Activated T-helper 17 cell treated with anti-CD3 and anti-CD28 coated beads, Interleukin-2, amount 50 U/mL, for 72 hours (primary cell): ENCODE measurements at regions not wholly inside any gene's neighbourhood (a gene's known extent, or its start where the extent isn't known, plus 50 kb on each side); places are given as distances from the start of the nearest gene placed in this dataset.

Experiments
- ATAC-seq: fragments of 150-1000 bp; cut with Tn5 transposase; replicated peaks from 2 replicates; pipeline ENCODE4 v1.10.0; 2021; ENCODE audit warnings: mild to moderate bottlenecking, moderate library complexity
- H3K27ac Mint-ChIP-seq: one replicate; pipeline ENCODE4 v1.8.0; 2022; ENCODE audit warnings: mixed read lengths
- H3K27me3 Mint-ChIP-seq: one replicate; pipeline ENCODE4 v1.8.0; 2022; ENCODE audit warnings: mixed read lengths
- H3K36me3 Mint-ChIP-seq: one replicate; pipeline ENCODE4 v1.8.0; 2022; ENCODE audit warnings: low read depth, mild to moderate bottlenecking, mixed read lengths
- H3K4me1 Mint-ChIP-seq: one replicate; pipeline ENCODE4 v1.8.0; 2022; ENCODE audit warnings: mixed read lengths
- H3K4me3 Mint-ChIP-seq: one replicate; pipeline ENCODE4 v1.8.0; 2022; ENCODE audit warnings: mild to moderate bottlenecking, mixed read lengths
- H3K9me3 Mint-ChIP-seq: one replicate; pipeline ENCODE4 v1.8.0; 2022; ENCODE audit warnings: mixed read lengths

DNA sequence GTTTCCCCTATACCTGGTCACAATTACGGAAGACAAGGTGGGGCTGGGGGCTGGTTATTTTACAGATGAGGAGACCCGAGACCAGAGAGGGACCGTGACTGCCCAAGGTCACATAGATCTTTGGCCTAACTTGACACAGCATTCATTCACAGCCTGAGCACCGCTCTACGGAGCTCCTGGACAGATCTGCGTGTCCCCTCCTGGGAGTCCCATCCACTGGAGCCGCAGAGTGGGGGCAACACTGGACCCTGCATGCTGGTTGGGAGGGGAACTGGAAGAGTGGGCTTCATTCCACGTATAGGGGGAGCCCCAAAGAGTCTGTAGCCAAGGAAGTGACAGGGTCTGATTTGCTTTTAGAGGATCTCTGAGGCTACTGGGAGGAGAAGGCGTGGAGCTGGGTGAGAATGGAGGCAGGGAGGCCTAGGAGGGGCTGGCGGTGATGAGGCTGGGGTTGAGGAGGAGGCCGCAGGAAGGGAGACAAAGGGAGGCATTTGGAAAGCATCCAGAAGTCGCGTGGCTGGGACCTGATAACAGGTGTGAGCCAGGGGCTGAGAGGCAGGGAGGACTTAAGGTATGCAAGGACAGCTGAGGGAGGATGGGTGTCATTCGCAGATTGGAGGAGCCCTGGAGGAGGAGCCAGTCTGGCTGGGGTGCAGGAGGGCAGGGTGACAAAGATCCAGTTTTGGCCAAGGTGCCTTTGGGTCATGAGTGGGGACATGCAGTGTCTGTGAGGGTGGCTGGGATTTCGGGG, 64.3 kb upstream of the IER5L start:
- no peak for ATAC-seq
- Mint-ChIP-seq H3K4me3 (no peak overlapping the region), H3K36me3 (no peaks in the 10 kb centered on the region), H3K9me3 (no peaks in the 10 kb centered on the region), H3K27me3 (no peaks in the 10 kb centered on the region), H3K27ac (no peak overlapping the region), H3K4me1 (peaks cover 7% of the 10 kb centered on the region)

DNA sequence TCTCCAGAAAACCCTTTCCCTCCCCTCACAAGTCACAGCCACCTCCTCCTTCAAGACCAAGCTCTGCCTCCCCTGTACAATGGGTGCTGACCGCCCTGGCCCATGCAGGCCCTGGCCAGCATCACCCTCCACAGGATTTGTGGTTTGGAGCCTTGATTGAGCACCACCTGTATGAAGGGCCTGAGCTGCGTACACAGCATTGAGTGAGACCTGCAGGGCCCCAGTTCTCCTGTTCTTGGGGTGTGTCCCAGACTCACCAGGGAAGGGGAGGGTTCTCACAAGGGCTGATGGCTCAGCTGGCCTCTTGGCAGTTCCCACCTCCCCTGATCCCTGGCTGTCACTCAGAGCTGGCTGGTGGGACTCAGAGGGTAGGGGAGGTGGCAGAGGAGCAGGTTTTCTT, 63.7 kb upstream of the IER5L start:
- Mint-ChIP-seq H3K4me1 (peaks cover 13% of the 10 kb centered on the region), H3K4me3 (no peak overlapping the region), H3K9me3 (no peaks in the 10 kb centered on the region), H3K27me3 (no peaks in the 10 kb centered on the region), H3K27ac (no peak overlapping the region), H3K36me3 (no peaks in the 10 kb centered on the region)
- ATAC-seq = no peak

DNA sequence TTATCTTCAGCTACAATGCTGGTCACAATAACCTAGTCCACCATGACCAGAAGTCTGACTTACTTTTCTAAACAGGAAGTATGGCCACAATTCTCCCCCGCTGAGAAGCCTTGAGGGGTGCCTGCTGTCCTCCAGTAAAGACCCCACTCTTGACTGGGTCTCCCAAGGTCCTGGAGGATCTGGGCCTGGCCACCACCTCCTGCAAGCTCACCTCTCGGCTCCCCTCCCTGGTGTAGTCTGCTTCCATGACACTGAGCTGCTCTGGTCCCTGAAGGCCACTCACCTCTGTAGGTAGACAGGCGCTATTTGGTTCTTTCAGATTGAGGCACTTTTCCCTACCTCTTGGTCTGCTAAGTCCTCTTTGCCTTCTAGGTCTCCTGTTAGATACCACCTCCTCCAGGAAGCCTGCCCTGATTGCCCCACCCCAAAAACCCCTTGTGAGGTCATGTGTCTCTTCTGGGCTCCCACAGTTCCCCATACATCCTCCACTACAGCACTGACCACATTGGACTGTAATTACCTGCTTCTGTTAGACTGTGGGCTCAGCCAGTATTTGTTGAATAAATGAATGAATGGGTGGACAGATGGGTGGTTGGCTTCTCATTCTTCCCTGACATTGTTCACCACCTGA, 62.6 kb upstream of the IER5L start:
- peaks cover 18% of the 10 kb centered on the region for H3K4me1 Mint-ChIP-seq
- H3K27me3 Mint-ChIP-seq = no peaks in the 10 kb centered on the region
- no peaks in the 10 kb centered on the region for H3K36me3 Mint-ChIP-seq
- ATAC-seq = no peak
- H3K4me3 Mint-ChIP-seq = no peak overlapping the region
- no peak overlapping the region for H3K27ac Mint-ChIP-seq
- no peaks in the 10 kb centered on the region for H3K9me3 Mint-ChIP-seq

DNA sequence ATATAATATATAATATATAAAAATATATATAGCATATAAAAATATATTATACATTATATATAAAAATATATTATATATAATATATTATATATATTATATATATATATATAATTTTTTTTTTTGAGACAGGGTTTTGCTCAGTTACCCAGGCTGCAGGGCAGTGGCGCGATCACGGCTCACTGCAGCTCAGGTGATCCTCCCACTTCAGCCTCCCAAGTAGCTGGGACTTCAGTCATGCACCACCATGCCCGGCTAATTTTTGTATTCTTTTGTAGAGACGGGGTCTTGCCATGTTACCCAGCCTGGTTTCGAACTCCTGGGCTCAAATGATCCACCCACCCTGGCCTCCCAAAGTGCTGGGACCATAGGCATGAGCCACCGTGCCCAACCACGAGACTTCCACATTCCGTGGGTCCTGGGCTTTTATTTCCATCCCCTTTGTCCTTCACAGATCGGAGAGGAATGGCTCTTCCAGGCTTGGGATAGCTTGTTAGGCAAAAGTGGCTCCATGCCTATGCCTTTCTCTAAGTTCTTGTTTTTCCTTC, 62.0 kb upstream of the IER5L start:
- Mint-ChIP-seq H3K36me3 (no peaks in the 10 kb centered on the region), H3K27ac (no peak overlapping the region), H3K27me3 (no peaks in the 10 kb centered on the region), H3K4me3 (no peak overlapping the region), H3K4me1 (peaks cover 24% of the 10 kb centered on the region), H3K9me3 (no peaks in the 10 kb centered on the region)
- ATAC-seq = no peak

DNA sequence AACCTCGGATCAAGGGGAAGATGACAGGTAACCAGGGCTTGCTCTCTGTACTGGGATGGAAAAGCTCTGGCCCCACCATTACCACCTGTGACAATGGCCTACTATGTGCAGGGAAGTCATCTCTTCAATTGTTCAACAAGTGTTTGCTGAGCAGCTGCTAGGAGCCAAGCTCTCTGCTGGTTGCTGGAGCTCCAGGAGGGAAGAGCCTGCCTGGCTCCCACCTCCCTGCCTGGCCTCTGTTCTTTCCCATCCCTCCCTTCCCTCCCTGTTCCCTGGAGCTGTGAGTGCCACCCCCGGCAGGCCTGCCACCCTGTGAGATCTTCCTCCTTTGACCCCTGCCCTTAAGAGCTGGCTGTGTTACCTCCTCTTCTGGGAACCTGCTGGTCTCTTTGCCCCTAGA, 59.7 kb upstream of the IER5L start:
- ATAC-seq = no peak
- Mint-ChIP-seq H3K4me3 (peak overlapping the region; percentile 77), H3K4me1 (peaks cover 25% of the 10 kb centered on the region)

DNA sequence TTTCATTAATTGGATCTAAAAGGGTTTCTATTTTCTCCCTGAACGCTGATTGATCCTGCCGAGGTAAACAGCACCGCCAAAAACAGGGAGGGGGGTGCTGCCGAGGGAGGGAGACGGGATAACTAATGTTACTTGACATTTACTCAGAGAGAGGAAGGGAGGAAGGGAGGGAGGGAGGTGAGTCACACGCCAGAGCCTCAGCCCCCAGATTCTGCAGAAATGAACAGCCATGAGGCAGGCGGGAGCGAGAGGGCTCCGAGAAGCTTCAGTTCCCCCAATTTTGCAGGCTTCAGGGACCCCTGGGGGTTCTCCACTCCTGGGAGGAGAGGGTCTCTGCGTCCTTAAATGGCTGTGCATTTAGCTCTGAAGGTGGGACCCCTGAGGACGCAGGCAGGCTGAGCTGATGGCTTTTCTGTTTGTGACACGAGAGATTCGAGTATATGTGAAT, 59.1 kb upstream of the IER5L start:
- H3K4me3 Mint-ChIP-seq = peak overlapping the region; percentile 77
- H3K36me3 Mint-ChIP-seq = no peaks in the 10 kb centered on the region
- ATAC-seq = peak; percentile 83
- H3K9me3 Mint-ChIP-seq = peaks cover 4% of the 10 kb centered on the region
- peak overlapping the region; percentile 73 for H3K27ac Mint-ChIP-seq
- H3K27me3 Mint-ChIP-seq = no peaks in the 10 kb centered on the region
- peaks cover 25% of the 10 kb centered on the region for H3K4me1 Mint-ChIP-seq

More for the DNA sequence above, 59.7 kb upstream of the IER5L start:
- H3K9me3 Mint-ChIP-seq = peaks cover 4% of the 10 kb centered on the region
- H3K27me3 Mint-ChIP-seq = no peaks in the 10 kb centered on the region
- no peak overlapping the region for H3K27ac Mint-ChIP-seq
- no peaks in the 10 kb centered on the region for H3K36me3 Mint-ChIP-seq

DNA sequence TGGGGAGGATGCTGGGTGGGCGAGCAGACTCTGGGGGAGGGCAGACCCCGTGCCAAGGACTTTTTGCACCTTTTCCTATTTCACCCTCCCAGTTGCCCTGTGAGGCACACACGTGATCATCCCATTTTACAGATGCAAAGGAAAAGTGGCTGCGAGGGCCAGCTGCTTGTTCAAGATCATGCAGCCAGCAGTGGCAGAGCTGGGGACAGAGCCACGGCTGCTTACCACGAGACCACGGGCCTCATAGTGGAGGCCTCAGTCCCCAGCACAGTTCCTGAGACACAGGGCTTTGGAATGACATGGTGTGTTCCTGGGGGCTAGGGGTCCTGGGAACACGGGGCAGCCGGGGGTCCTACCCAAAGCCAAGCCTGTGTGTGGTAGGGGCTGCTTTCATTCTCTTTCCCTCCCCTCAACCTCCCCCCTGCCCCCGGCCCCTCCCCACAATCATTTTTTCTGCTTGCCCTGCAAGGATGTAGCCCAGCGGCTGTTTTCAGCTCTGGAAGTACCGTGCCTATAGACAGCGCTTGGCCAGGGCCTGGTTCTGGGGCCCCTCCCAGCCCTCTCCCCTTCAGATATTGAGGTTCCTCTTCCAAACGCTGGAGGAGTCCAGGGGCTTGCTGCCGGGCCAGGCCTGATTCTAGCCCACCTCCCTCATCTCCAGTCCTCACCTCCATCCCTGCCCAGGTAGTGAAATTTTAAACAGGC, 58.5 kb upstream of the IER5L start:
- ATAC-seq = peak; percentile 22
- Mint-ChIP-seq H3K4me1 (peaks cover 25% of the 10 kb centered on the region), H3K4me3 (peak overlapping the region; percentile 77), H3K27me3 (no peaks in the 10 kb centered on the region), H3K27ac (peak overlapping the region; percentile 73), H3K36me3 (no peaks in the 10 kb centered on the region), H3K9me3 (peaks cover 4% of the 10 kb centered on the region)

DNA sequence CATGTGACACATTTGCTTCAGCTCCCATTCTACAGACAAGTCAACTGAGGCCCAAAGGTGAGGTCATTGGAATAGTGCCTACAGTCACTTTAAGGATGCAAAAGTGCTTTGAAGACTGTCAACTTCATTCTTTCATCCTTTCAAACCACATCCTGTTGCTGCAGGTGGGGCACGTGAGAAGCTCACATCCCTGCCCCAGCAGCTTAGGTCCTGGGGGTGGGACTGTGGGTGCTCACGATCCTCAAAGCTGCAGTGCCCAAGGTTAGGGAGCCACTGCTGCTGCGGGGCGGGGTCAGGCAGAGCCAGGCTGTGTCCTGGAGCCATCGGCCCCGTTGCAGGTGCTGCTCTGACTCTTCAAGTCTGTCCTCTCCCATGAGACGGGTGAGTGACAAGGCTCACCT, 57.9 kb upstream of the IER5L start:
- peaks cover 25% of the 10 kb centered on the region for H3K4me1 Mint-ChIP-seq
- H3K27me3 Mint-ChIP-seq = no peaks in the 10 kb centered on the region
- H3K4me3 Mint-ChIP-seq = peak overlapping the region; percentile 77
- peaks cover 4% of the 10 kb centered on the region for H3K9me3 Mint-ChIP-seq
- ATAC-seq = peak; percentile 65
- no peak overlapping the region for H3K27ac Mint-ChIP-seq
- H3K36me3 Mint-ChIP-seq = no peaks in the 10 kb centered on the region

DNA sequence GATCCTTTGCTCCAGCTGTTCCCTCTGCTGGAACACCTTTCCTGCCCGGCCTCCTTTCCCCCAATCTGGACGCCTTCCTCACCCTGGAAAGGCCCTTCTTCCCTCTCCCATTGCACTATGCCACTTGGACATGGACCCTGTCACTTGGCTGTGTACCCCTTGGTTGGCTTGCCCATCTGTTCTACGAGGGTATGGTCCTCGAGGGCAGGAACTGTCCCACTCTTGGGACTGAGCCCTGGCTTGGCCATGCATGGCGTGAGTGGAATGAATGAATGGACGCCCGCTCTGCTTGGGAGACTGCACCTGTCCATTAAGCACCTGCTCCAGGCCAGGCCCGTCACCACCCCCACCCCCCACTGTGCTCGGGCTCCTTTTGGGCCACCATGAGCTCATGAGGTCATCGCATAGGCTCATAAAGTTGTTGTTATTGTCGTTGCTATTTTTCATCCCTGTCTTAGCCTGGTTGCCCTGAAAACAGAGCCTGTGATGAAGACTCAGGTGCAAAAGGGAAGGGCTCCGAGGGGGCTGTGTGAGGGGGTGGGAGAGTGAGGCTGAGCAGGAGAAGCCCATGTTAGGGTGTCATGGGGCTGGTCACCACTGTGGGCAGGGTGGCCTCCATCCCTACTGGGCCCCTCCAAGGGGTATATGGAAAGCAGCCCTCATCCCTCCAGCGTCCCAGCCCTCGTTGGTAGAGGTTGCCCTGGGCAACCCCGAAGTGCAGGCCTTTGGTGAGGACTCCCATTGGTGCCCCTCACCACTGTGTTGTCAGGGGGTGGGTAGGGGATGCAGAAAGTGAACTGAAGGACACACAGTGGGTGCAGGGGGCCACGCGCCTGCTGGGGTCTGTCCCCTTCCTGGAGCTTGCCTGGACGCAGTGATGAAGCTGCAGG, 57.2 kb upstream of the IER5L start:
- Mint-ChIP-seq H3K27me3 (no peaks in the 10 kb centered on the region), H3K27ac (no peak overlapping the region), H3K36me3 (no peaks in the 10 kb centered on the region), H3K4me1 (peaks cover 25% of the 10 kb centered on the region), H3K9me3 (peaks cover 4% of the 10 kb centered on the region), H3K4me3 (peak overlapping the region; percentile 77)
- no peak for ATAC-seq

DNA sequence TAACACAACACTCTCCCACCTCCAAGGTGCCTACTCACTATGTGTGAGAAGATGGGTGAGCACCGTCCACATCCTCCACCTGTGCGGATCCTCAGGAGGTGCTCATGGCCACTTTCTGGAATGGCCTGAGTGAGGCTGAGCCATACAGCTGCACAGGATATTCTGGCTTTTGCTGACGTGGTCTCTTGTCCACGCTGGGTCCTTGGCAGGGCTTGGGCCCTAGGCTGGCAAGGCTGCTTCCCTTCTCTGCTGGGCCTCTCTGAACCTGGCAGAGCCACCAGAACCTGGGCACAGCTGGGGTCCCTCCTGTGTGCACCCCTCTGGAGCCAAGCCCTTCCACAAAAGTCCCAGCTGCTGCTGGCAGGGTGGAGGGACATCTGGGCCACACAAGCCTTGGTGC, 56.4 kb upstream of the IER5L start:
- Mint-ChIP-seq H3K36me3 (no peaks in the 10 kb centered on the region), H3K9me3 (peaks cover 4% of the 10 kb centered on the region), H3K27me3 (no peaks in the 10 kb centered on the region), H3K4me3 (no peak overlapping the region), H3K27ac (no peak overlapping the region), H3K4me1 (peaks cover 25% of the 10 kb centered on the region)
- no peak for ATAC-seq

DNA sequence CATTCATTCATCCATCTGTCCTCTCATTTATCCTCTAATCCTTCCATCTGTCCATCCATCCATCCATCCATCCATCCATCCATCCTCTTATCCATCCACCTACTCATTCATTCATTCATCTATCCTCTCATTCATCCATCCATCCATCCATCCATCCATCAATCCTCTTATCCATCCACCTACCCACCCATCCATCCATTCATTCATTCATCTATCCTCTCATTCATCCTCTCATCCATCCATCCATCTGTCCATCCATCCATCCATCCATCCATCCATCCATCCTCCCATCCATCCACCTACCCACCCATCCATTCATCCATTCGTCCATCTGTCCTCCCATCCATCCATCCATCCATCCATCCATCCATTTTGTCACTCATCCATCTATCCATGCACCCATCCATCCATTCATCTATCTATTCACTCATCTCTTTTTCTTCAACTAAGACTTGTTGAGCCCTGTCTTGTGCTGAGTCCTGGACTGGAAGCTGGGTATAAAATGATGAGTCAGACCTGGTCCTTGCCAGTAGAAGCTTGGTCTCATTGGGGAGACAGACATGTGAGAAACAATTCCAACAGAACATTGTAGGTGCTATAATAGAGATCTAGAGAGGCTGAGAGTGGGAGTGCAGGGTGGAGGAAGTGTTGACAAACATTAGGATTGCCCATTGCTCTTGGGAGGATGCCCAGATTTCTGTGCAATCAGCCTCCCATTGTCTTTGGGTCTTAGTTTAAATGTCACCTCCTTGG, 55.0 kb upstream of the IER5L start:
- no peak for ATAC-seq
- H3K4me1 Mint-ChIP-seq = peaks cover 22% of the 10 kb centered on the region
- H3K27me3 Mint-ChIP-seq = no peaks in the 10 kb centered on the region
- H3K4me3 Mint-ChIP-seq = no peak overlapping the region
- no peaks in the 10 kb centered on the region for H3K36me3 Mint-ChIP-seq
- H3K27ac Mint-ChIP-seq = no peak overlapping the region
- peaks cover 4% of the 10 kb centered on the region for H3K9me3 Mint-ChIP-seq

DNA sequence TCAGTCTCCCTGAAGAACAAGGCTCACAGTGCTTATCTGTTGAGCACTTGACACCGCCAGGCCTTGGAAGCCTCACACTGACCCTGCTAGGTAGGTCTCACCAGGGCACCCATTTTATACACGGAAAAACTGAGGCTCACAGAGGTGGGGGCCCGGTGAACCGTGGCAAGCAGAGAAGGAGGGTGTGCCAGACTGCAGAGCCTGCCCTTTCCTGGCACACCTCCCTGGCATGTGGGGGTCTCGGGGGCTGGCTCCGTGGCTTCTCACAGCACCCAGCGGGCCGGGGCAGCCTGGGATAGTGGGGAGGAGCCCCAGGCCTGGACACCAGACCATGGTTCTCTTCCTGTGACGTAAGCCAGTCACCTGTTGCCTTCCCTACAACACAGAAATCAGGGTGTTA, 53.7 kb upstream of the IER5L start:
- ATAC-seq = no peak
- peaks cover 12% of the 10 kb centered on the region for H3K4me1 Mint-ChIP-seq
- no peaks in the 10 kb centered on the region for H3K36me3 Mint-ChIP-seq
- H3K4me3 Mint-ChIP-seq = no peak overlapping the region
- H3K27me3 Mint-ChIP-seq = no peaks in the 10 kb centered on the region
- H3K27ac Mint-ChIP-seq = no peak overlapping the region
- H3K9me3 Mint-ChIP-seq = peaks cover 4% of the 10 kb centered on the region

DNA sequence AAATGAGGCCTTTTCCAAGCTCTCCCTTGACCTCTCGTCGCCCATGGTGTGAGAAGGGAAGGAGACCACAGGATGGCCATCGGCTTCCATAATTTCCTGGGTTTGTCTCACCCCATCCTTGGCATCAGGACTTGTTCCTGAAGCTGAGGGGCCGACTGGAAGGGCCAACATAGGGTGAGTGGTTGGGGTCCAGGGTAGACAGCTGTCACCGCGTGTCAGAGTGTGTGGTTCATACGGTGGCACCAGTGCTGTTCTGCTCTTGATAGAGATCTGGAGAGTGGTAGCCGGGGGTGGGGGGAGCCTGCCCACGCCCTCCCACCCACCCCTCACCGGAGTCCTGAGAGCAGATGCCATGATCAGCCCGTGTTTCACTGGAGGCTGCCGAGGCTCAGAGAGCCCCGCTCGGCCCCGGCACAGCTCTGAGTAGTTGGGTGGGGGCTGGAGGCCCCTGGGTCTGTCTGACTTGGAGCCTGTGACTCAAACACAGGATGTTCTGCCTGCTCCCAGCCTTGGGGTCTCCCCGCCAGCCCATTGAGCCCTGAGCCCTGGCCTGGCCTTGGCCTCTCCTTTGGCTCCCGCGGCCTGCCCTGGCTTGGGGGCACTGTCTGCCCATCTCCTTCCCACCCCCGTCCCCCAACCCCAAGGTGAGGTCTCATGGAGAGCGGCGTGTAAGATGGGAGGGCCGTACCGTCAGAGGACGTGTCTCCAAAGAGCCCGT, 53.1 kb upstream of the IER5L start:
- peaks cover 12% of the 10 kb centered on the region for H3K4me1 Mint-ChIP-seq

More for the DNA sequence above, 53.1 kb upstream of the IER5L start:
- Mint-ChIP-seq H3K27me3 (no peaks in the 10 kb centered on the region), H3K4me3 (no peak overlapping the region), H3K9me3 (peaks cover 4% of the 10 kb centered on the region), H3K36me3 (no peaks in the 10 kb centered on the region), H3K27ac (no peak overlapping the region)
- ATAC-seq = no peak
